Stimulated activated CD4-positive, alpha-beta T cell treated with anti-CD3 and anti-CD28 coated beads, Interleukin-15, amount 100 ng/mL, for 24 hours (primary cell): ENCODE measurements at regions not wholly inside any gene's neighbourhood (a gene's known extent, or its start where the extent isn't known, plus 50 kb on each side); places are given as distances from the start of the nearest gene placed in this dataset.

Experiments used
- DNase-seq: peaks from one replicate; pipeline ENCODE4 v3.0.0-alpha.2; 2020

GRCh38 chr1:201589186-201589585, 50.3 kb downstream of the NAV1 start:
- DNase-seq = no peak

- DNase-seq = no peak
These were observed 51.5 kb downstream of the NAV1 start for GRCh38 chr1:201590474-201590873.

GRCh38 chr1:201591348-201591747, 52.4 kb downstream of the NAV1 start:
- no peak for DNase-seq

- no peak for DNase-seq
These were observed 53.1 kb downstream of the NAV1 start for GRCh38 chr1:201591981-201592380.

- no peak for DNase-seq
These were observed 54.4 kb downstream of the NAV1 start for GRCh38 chr1:201593200-201593921.

- no peak for DNase-seq
These were observed 55.8 kb downstream of the NAV1 start for GRCh38 chr1:201594575-201595245.

DNA sequence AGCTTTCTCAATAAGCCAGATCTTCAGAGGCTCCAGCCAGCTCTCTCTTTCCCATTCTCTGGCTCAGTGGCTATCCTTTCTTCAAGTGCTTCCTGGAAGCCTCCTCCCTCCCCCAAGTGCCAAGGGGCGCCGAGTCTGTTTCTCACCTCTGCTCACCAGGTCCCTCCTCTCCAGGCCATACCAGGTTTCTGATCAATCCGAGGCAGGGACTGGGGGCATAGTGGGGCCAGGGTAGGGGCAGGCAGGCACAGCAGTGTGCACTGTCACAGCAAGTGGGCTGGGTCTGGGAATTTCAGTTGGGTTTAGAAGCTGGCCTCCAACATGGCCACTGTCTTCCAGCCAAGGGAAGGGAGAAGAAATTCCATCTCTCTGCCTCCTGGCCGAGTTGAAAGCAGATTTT, 56.5 kb downstream of the NAV1 start:
- DNase-seq = no peak

DNA sequence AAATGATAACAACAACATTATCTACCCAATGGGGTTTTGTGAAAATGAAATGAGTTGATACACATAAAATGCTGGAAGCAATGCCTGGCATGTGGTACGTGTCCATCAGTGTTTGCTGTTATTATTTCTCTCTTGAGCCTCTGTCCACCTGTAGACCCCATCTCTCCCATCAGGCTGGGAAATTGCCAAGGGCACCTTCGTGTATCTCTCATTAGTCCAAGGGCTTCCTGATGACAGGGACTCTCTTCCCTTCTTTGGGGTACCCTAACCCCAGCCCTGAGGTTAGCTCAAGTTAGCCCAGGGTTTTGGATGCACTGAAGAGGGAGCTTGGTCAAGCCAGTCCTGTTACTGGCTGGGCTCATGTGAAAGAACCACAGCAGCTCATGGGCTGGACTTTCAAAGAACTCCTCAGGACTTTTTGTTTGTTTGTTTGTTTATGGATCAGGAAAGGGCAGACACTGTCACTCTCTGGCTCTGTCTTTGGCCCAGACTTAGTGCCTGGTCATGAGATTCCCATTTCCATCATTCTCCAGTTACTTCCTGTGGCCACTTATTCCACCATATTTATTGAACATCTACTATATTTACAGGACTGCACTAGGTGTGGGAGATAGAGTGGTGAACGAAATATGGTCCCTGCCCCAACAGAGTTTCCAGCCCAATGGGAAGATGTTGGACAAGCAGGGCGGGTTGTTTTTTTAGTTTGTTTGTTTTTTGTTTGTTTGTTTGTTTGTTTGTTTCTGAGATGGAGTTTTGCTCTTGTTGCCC, 57.4 kb downstream of the NAV1 start:
- no peak for DNase-seq

- no peak for DNase-seq
These were observed 58.8 kb downstream of the NAV1 start for GRCh38 chr1:201597551-201598230.

- DNase-seq = no peak
These were observed 59.5 kb downstream of the NAV1 start for GRCh38 chr1:201598396-201598795.

DNA sequence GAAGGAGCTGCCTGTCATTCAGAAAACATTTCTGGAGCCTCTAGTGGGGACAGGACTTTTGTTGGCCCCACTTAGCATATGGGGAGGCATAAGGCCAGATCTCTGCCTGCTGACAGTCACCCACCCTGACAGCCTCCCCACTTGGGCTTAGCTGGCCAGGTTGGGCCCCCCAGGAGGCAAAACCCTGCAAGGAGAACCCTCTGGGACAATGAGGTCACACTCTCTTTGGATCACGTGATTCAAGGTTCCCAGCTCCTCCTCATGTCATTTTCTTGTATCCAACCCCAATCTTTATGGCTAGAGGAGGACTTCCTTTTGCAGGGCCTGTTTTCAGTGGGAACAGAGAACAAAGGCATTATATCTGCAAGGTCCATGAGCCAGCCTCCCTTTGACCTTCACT, 60.0 kb downstream of the NAV1 start:
- no peak for DNase-seq

DNA sequence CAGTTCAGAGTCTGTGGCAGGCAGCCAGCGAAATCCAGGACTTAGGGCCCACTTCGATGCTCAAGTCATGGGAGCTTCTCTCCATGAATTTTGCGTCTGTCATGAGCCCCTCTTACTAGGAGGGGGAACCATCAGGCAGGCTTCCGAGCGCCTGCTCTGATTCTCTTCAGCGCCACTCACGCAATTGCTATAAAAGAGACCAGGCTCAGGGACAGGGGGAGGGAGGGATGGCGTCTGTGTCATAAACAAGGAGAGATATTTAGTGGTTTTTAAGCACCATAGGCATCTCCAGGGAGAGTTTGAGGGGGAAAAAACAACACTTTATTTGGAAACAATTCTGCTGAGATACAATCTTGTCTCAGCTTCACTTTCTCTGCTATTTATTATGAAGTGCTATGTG, 60.6 kb downstream of the NAV1 start:
- DNase-seq = no peak

- DNase-seq = no peak
These were observed 63.7 kb downstream of the NAV1 start for GRCh38 chr1:201602413-201603265.

GRCh38 chr1:201603613-201604232, 64.8 kb downstream of the NAV1 start:
- DNase-seq = no peak

GRCh38 chr1:201605385-201606010, 66.6 kb downstream of the NAV1 start:
- DNase-seq = no peak

- no peak for DNase-seq
These were observed 67.2 kb downstream of the NAV1 start for GRCh38 chr1:201606096-201606495.

DNA sequence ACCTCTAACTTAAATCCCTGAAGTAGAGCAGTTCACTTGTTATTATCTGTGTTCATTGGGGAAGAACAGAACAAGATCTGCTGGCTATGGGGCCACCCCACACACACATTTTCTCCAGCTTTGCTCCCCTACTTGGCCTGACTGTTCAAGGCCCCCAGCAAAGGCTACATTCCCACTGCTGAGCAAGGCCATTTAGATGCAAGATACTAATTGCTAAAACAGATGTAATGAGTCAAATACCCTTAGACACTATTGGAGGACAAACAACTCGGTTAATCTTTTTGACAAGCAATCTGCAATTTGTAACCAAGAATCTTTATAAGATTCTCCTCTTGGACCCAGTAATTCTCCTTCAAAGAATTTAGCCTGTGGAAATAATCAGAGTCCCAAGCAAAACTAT, 67.7 kb downstream of the NAV1 start:
- no peak for DNase-seq

- DNase-seq = no peak
These were observed 69.9 kb downstream of the NAV1 start for GRCh38 chr1:201608635-201609395.

DNA sequence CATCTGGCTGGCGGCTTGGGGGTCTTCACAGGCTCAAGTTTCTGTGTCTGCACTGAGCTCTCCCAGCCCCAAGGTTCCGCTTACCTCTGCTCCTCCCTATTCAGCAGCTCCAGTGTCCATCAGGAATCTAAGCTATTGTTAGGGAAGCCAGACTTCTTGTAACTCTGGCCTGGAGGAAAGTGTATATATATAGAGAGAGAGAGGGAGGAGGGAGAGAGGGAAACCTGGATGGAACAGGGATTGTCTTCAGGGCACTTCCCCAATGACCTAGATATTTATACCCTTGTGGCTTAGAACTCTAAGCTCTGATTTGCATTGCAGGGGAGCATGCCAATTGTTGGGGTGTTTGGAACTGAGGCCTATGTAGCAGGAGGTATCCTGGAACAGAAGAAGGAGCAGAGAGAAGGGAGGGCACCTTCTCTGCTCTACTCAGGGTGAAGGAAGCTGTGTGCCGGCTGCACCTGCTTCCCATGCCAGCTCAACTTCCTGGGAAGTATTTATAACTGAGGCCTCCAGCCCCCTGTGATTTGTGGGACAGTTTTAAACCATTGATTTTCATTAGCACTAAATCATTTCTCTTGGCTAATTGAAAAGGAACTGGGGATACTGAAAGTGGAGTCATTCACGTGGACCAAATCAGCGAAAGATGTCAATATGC, 70.9 kb downstream of the NAV1 start:
- no peak for DNase-seq

- no peak for DNase-seq
These were observed 71.9 kb downstream of the NAV1 start for GRCh38 chr1:201610858-201611257.
